WERI-Rb-1 (cell line): ENCODE measurements at regions not wholly inside any gene's neighbourhood (a gene's known extent, or its start where the extent isn't known, plus 50 kb on each side); places are given as distances from the start of the nearest gene placed in this dataset.

Experiments
- DNase-seq: peaks from one replicate; pipeline ENCODE4 v3.0.0-alpha.2; 2020
- H3K27ac ChIP-seq: fragments of 250-450 bp; sonication (Bioruptor Pico); 2 replicates; pipeline ENCODE4 v1.5.1; 2020; ENCODE audit warnings: mild to moderate bottlenecking, moderate library complexity
- H3K27me3 ChIP-seq: fragments of 250-450 bp; sonication (Bioruptor Pico); 2 replicates; pipeline ENCODE4 v1.5.1; 2021; ENCODE audit warnings: mild to moderate bottlenecking, low read depth, moderate library complexity; ENCODE audit not compliant: insufficient read depth, severe bottlenecking
- H3K36me3 ChIP-seq: fragments of 250-450 bp; sonication (Bioruptor Pico); 2 replicates; pipeline ENCODE4 v1.5.1; 2020; ENCODE audit warnings: mild to moderate bottlenecking, moderate library complexity
- H3K4me3 ChIP-seq: 2 replicates; pipeline ENCODE4 v1.5.1; 2011; ENCODE audit warnings: low read depth, mild to moderate bottlenecking, control low read depth, low read length
- H3K9me3 ChIP-seq: fragments of 250-450 bp; sonication (Bioruptor Pico); 2 replicates; pipeline ENCODE4 v1.5.1; 2021; ENCODE audit warnings: mild to moderate bottlenecking, moderate library complexity; ENCODE audit not compliant: severe bottlenecking
- TF ChIP-seq, protein P1 (sequence below): IDR thresholded peaks from 2 replicates; pipeline ENCODE4 v1.5.1; 2011; ENCODE audit warnings: low read depth, mild to moderate bottlenecking, control low read depth, inconsistent platforms, low read length

DNA sequence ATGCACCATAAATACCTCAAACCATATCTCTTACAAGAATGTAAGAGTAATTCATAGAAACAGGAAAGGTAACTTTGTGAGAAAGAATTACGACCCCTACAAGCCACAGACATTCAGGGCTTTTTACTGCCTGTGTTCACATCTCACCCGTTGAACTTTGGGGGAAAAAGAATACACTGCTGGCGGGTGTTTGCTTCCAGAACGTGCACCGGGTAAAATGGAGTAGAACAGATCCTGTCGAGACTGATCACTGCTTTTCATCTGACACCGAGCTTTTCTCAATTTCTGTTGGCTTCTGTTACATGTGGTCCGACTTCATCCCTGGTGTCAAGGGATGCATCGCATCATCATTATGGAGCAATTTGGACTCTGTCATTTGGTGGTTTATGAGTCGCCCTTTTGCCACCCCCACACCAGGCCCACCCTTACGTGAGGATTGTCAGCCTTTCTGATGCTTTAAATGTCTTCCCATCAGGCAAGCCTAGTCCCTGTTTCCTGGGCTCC is 219.2 kb upstream of the ZFP64 start:
- TF ChIP-seq, protein P1, sequence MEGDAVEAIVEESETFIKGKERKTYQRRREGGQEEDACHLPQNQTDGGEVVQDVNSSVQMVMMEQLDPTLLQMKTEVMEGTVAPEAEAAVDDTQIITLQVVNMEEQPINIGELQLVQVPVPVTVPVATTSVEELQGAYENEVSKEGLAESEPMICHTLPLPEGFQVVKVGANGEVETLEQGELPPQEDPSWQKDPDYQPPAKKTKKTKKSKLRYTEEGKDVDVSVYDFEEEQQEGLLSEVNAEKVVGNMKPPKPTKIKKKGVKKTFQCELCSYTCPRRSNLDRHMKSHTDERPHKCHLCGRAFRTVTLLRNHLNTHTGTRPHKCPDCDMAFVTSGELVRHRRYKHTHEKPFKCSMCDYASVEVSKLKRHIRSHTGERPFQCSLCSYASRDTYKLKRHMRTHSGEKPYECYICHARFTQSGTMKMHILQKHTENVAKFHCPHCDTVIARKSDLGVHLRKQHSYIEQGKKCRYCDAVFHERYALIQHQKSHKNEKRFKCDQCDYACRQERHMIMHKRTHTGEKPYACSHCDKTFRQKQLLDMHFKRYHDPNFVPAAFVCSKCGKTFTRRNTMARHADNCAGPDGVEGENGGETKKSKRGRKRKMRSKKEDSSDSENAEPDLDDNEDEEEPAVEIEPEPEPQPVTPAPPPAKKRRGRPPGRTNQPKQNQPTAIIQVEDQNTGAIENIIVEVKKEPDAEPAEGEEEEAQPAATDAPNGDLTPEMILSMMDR, result no peak
- Histone ChIP-seq H3K4me3 (no peak overlapping the region), H3K27ac (no peak overlapping the region), H3K9me3 (no peaks in the 10 kb centered on the region), H3K36me3 (no peaks in the 10 kb centered on the region), H3K27me3 (peaks cover 30% of the 10 kb centered on the region)
- no peak for DNase-seq

DNA sequence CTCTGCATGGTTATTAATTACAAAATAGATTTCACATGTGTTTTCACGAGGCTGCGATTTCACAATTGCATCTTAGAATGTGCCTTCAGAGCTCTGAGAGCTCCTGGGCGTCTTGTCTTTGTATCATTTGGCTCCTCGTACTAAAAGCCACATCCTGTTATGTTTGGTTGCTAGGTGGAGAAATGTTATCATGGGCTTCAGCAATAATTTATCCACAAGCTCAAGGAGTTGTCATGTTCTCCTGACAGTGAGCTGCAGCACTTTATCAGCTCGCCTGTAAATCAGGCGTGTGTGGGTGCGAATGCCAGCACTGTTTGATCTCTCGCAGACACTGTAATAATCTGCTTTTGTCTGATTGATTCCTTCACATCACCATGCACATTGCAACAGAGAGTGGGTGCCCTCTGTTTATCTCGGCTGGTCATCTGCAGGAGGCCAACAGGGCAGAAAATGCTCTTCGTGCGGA is 218.6 kb upstream of the ZFP64 start:
- peaks cover 25% of the 10 kb centered on the region for H3K27me3 ChIP-seq
- TF ChIP-seq, protein P1, result no peak
- H3K9me3 ChIP-seq, result no peaks in the 10 kb centered on the region
- H3K36me3 ChIP-seq, result no peaks in the 10 kb centered on the region
- no peak for DNase-seq
- H3K4me3 ChIP-seq, result no peak overlapping the region
- H3K27ac ChIP-seq, result no peak overlapping the region

DNA sequence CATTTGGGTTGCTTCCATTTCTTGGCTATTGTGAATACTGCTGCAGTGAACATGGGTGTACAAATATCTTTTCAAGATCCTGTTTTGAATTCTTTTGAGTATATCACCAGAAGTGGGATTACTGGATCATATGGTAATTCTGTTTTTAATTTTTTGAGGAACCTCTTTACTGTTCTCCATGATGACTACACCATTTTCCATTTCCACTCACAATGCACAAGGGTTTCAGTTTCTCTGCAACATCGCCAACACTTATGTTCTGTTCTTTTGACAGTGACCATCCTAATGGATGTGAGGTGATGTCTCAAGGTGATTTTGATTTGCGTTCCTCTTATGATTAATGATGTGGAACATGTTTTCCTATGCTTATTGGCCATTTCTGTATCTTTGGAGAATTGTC is 214.4 kb upstream of the ZFP64 start:
- Histone ChIP-seq H3K36me3 (no peaks in the 10 kb centered on the region), H3K4me3 (no peak overlapping the region), H3K27ac (no peak overlapping the region), H3K27me3 (peaks cover 43% of the 10 kb centered on the region), H3K9me3 (no peaks in the 10 kb centered on the region)
- TF ChIP-seq, protein P1, result no peak
- DNase-seq, result no peak

DNA sequence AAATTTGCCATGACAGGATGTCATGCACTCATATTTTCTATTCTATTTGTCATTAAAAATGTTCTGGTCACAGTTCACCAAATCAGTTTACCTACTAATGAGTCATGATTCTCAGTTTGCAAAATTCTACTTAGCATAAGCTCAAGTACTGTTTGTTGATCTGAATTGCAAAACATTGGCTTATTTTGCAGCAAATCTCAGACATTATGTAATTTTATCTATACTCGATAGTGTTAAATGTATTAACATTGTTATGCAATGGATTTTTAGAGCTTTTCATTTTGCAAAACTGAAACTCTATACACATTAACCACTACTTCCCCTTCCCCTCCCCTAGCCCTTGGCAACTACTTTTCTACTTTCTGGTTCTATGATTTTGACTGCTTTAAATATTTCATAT is 213.8 kb upstream of the ZFP64 start:
- TF ChIP-seq, protein P1, result no peak
- Histone ChIP-seq H3K9me3 (no peaks in the 10 kb centered on the region), H3K27ac (no peak overlapping the region), H3K27me3 (peaks cover 46% of the 10 kb centered on the region), H3K4me3 (no peak overlapping the region), H3K36me3 (no peaks in the 10 kb centered on the region)
- no peak for DNase-seq

DNA sequence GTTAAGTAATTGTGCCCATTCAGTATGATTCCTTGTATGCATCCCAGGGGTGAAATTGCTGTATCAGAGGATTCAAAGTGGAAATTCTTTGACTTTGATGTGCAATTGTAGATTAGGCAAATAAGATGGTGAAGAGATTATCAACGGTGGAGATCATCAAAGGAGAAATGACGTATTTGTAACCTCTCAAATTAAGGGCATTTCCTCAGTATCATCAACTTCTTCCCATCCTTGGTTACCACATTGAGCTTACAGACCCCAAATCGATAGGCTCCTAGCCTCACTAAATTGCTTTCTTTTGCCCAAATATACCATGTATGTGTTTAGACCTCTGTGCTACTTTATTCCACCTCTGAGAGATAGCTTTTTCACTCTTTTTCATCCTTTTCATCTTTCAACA is 213.1 kb upstream of the ZFP64 start:
- Histone ChIP-seq H3K36me3 (no peaks in the 10 kb centered on the region), H3K27me3 (peaks cover 43% of the 10 kb centered on the region), H3K27ac (no peak overlapping the region), H3K9me3 (no peaks in the 10 kb centered on the region), H3K4me3 (no peak overlapping the region)
- TF ChIP-seq, protein P1, result no peak
- DNase-seq, result no peak

DNA sequence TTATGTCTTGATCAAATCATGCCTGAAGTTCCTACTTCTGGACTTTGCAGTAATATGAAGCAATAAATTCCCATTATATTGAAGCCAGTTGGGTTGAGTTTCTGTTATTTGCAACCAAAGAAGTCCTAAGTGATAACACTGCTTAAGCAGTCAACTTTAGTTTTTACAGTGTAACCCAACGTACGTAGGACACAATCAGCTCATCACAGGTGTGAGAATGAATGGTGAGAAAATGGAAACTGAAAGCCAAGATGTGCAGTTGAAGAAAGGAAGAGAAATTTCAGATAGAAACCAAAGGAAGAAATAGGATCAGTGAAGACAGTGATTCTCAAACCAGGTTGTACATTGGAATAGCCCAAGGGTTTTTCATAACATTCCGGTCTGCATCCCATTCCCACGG is 211.4 kb upstream of the ZFP64 start:
- no peaks in the 10 kb centered on the region for H3K9me3 ChIP-seq
- no peak for DNase-seq
- no peak overlapping the region for H3K27ac ChIP-seq
- TF ChIP-seq, protein P1, result no peak
- peaks cover 47% of the 10 kb centered on the region for H3K27me3 ChIP-seq
- no peak overlapping the region for H3K4me3 ChIP-seq
- no peaks in the 10 kb centered on the region for H3K36me3 ChIP-seq
